ENCODE measurements at regions not wholly inside any gene's neighbourhood (a gene's known extent, or its start where the extent isn't known, plus 50 kb on each side); places are given as distances from the start of the nearest gene placed in this dataset.

GRCh38 chr7:156516791-156517378 is 123.7 kb upstream of the RNF32 start:
- H3K9me3 ChIP-seq (ENCODE audit: insufficient read depth, low read length): no peaks in the 10 kb centered on the region
- no peak for TF ChIP-seq EZH2phosphoT487 (conservative IDR thresholded peaks at IDR 0.05; ENCODE audit: low read length)
- TF ChIP-seq, protein P1, sequence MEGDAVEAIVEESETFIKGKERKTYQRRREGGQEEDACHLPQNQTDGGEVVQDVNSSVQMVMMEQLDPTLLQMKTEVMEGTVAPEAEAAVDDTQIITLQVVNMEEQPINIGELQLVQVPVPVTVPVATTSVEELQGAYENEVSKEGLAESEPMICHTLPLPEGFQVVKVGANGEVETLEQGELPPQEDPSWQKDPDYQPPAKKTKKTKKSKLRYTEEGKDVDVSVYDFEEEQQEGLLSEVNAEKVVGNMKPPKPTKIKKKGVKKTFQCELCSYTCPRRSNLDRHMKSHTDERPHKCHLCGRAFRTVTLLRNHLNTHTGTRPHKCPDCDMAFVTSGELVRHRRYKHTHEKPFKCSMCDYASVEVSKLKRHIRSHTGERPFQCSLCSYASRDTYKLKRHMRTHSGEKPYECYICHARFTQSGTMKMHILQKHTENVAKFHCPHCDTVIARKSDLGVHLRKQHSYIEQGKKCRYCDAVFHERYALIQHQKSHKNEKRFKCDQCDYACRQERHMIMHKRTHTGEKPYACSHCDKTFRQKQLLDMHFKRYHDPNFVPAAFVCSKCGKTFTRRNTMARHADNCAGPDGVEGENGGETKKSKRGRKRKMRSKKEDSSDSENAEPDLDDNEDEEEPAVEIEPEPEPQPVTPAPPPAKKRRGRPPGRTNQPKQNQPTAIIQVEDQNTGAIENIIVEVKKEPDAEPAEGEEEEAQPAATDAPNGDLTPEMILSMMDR (IDR thresholded peaks at IDR 0.05; ENCODE audit: insufficient read depth, low read length, poor library complexity, severe bottlenecking): no peak
- H2AFZ ChIP-seq (ENCODE audit: low read depth, low read length, severe bottlenecking): no peak overlapping the region
- H3K4me3 ChIP-seq (ENCODE audit: insufficient read depth, low read length, poor library complexity, severe bottlenecking): no peak overlapping the region
- H3K27me3 ChIP-seq (ENCODE audit: low read length): no peaks in the 10 kb centered on the region
- H3K36me3 ChIP-seq (ENCODE audit: low read length): no peaks in the 10 kb centered on the region
- no peak overlapping the region for H3K27ac ChIP-seq (ENCODE audit: low read depth, low read length)
- no peaks in the 10 kb centered on the region for H3F3A ChIP-seq (ENCODE audit: insufficient read depth)
- no peaks in the 10 kb centered on the region for H3K9me2 ChIP-seq (replicated peaks; ENCODE audit: insufficient read depth, low read length)
- no peak overlapping the region for H3K4me2 ChIP-seq (ENCODE audit: low read depth, low read length, poor library complexity, severe bottlenecking)
- H3K79me2 ChIP-seq (ENCODE audit: insufficient read depth, low read length): no peaks in the 10 kb centered on the region
- no peak overlapping the region for H3K9ac ChIP-seq (ENCODE audit: low read length)
- no peaks in the 10 kb centered on the region for H4K20me1 ChIP-seq (ENCODE audit: low read depth, low read length)

- Histone ChIP-seq H3K27ac (ENCODE audit: low read depth, low read length) (no peak overlapping the region), H3F3A (ENCODE audit: insufficient read depth) (no peaks in the 10 kb centered on the region), H3K36me3 (ENCODE audit: low read length) (no peaks in the 10 kb centered on the region), H3K9me2 (replicated peaks; ENCODE audit: insufficient read depth, low read length) (no peaks in the 10 kb centered on the region), H2AFZ (ENCODE audit: low read depth, low read length, severe bottlenecking) (no peak overlapping the region), H3K27me3 (ENCODE audit: low read length) (no peaks in the 10 kb centered on the region), H3K9ac (ENCODE audit: low read length) (no peak overlapping the region), H3K79me2 (ENCODE audit: insufficient read depth, low read length) (no peaks in the 10 kb centered on the region), H3K4me3 (ENCODE audit: insufficient read depth, low read length, poor library complexity, severe bottlenecking) (no peak overlapping the region), H3K4me2 (ENCODE audit: low read depth, low read length, poor library complexity, severe bottlenecking) (no peak overlapping the region), H4K20me1 (ENCODE audit: low read depth, low read length) (no peaks in the 10 kb centered on the region), H3K9me3 (ENCODE audit: insufficient read depth, low read length) (no peaks in the 10 kb centered on the region)
- TF ChIP-seq, protein P1 (IDR thresholded peaks at IDR 0.05; ENCODE audit: insufficient read depth, low read length, poor library complexity, severe bottlenecking): no peak
- no peak for TF ChIP-seq EZH2phosphoT487 (conservative IDR thresholded peaks at IDR 0.05; ENCODE audit: low read length)
These were observed 124.4 kb upstream of the RNF32 start for GRCh38 chr7:156515911-156516790.

GRCh38 chr7:156514851-156515250 is 125.7 kb upstream of the RNF32 start:
- Histone ChIP-seq H3K4me2 (ENCODE audit: low read depth, low read length, poor library complexity, severe bottlenecking) (no peak overlapping the region), H4K20me1 (ENCODE audit: low read depth, low read length) (no peaks in the 10 kb centered on the region), H3K9ac (ENCODE audit: low read length) (no peak overlapping the region), H3K9me3 (ENCODE audit: insufficient read depth, low read length) (no peaks in the 10 kb centered on the region), H3K27me3 (ENCODE audit: low read length) (no peaks in the 10 kb centered on the region), H3F3A (ENCODE audit: insufficient read depth) (no peaks in the 10 kb centered on the region), H3K27ac (ENCODE audit: low read depth, low read length) (no peak overlapping the region), H3K79me2 (ENCODE audit: insufficient read depth, low read length) (no peaks in the 10 kb centered on the region), H3K9me2 (replicated peaks; ENCODE audit: insufficient read depth, low read length) (no peaks in the 10 kb centered on the region), H3K4me3 (ENCODE audit: insufficient read depth, low read length, poor library complexity, severe bottlenecking) (no peak overlapping the region), H2AFZ (ENCODE audit: low read depth, low read length, severe bottlenecking) (no peak overlapping the region), H3K36me3 (ENCODE audit: low read length) (no peaks in the 10 kb centered on the region)
- TF ChIP-seq, protein P1 (IDR thresholded peaks at IDR 0.05; ENCODE audit: insufficient read depth, low read length, poor library complexity, severe bottlenecking): no peak
- no peak for TF ChIP-seq EZH2phosphoT487 (conservative IDR thresholded peaks at IDR 0.05; ENCODE audit: low read length)
